Spleen (tissue), 7 donors: ENCODE measurements at regions not wholly inside any gene's neighbourhood (a gene's known extent, or its start where the extent isn't known, plus 50 kb on each side); places are given as distances from the start of the nearest gene placed in this dataset.

Source experiments
- POLR2A ChIP-seq, 3 donors: fragments of 450-650 bp; IDR thresholded peaks; one replicate each; pipeline ENCODE4 v1.5.1; 2017; ENCODE audit warnings: antibody characterized with exemption in 3 of 3, mild to moderate bottlenecking in 1 of 3
- POLR2AphosphoS5 ChIP-seq, 3 donors: sonication (generic); formaldehyde crosslinking; IDR thresholded peaks; one replicate each; pipeline ENCODE4 v1.5.1; 2017; ENCODE audit warnings: antibody characterized with exemption in 3 of 3
- TF ChIP-seq, protein P1 (sequence below), 11 experiments: fragments of 200-600 bp in 7 of 11; fragments of 450-650 bp in 4 of 11; sonication (generic) in 4 of 11; IDR thresholded peaks in 8 of 11; conservative IDR thresholded peaks in 3 of 11; 1 replicate in 7 of 11; 2 replicates in 4 of 11; pipeline versions ENCODE4 v1.4.0 to v1.8.0; 2016 to 2021; ENCODE audit warnings: antibody characterized with exemption in 11 of 11, inconsistent platforms in 4 of 11, mild to moderate bottlenecking in 1 of 11
- donor health status: DM: no; HTN: no; CAD: no; lungs with moderate emphysema.
- donor health status: DM: no; HTN: no; CAD: no.
- donor health status: DM: no; HTN: no; CAD: no.

DNA sequence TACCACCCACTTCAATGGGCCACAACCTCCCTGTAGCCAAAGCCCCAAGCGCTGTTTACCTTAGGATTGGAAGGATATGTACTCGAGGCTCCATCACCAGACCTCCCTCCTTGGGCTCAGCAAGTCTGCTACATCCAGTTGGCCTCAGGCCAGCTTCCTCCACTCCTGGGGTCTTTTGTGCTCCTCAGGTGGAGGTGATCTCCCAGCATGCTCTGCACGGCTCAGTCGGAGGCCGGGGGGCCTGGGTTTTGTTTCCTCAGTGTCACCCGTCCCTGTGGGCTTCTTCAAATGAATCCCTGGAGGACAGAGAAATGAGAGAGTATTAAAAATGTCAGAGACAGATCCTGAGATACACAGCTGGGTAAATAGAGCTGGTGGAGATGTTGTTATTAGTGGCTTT is 723.1 kb upstream of the TBX3 start:
- TF ChIP-seq, protein P1, sequence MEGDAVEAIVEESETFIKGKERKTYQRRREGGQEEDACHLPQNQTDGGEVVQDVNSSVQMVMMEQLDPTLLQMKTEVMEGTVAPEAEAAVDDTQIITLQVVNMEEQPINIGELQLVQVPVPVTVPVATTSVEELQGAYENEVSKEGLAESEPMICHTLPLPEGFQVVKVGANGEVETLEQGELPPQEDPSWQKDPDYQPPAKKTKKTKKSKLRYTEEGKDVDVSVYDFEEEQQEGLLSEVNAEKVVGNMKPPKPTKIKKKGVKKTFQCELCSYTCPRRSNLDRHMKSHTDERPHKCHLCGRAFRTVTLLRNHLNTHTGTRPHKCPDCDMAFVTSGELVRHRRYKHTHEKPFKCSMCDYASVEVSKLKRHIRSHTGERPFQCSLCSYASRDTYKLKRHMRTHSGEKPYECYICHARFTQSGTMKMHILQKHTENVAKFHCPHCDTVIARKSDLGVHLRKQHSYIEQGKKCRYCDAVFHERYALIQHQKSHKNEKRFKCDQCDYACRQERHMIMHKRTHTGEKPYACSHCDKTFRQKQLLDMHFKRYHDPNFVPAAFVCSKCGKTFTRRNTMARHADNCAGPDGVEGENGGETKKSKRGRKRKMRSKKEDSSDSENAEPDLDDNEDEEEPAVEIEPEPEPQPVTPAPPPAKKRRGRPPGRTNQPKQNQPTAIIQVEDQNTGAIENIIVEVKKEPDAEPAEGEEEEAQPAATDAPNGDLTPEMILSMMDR (IDR thresholded peaks at IDR 0.05 in 8 of 11, conservative IDR thresholded peaks at IDR 0.05 in 3 of 11): no peak
- TF ChIP-seq POLR2AphosphoS5 (IDR thresholded peaks at IDR 0.05): no peak
- no peak for TF ChIP-seq POLR2A (IDR thresholded peaks at IDR 0.05)
